ENCODE measurements at regions not wholly inside any gene's neighbourhood (a gene's known extent, or its start where the extent isn't known, plus 50 kb on each side); places are given as distances from the start of the nearest gene placed in this dataset.

GRCh38 chr20:56179051-56179450 lies 69.5 kb upstream of the MC3R start:
- Histone ChIP-seq H3K27me3 (peaks cover 0 to 11% (median 0%) of the 10 kb centered on the region in 9 donors), H3K9me3 (no peaks in the 10 kb centered on the region), H3K36me3 (no peaks in the 10 kb centered on the region), H3K4me1 (no peaks in the 10 kb centered on the region), H3K27ac (no peak overlapping the region), H3K4me3 (no peak overlapping the region)
- DNase-seq = no peak
- ATAC-seq = no peak
- 44 to 64% (median 53%) methylated on average over 4 of the region's 4 CpGs for WGBS, 4 donors
- intact Hi-C loops (cut with DNase I) = loop anchor here in 5 of 10 donors (10.0 kb wide), 1 partner anchor 1494 kb away; no protein-coding TSS in a partner anchor
- no peak for TF ChIP-seq POLR2A (IDR thresholded peaks at IDR 0.05)
- TF ChIP-seq, protein P1, sequence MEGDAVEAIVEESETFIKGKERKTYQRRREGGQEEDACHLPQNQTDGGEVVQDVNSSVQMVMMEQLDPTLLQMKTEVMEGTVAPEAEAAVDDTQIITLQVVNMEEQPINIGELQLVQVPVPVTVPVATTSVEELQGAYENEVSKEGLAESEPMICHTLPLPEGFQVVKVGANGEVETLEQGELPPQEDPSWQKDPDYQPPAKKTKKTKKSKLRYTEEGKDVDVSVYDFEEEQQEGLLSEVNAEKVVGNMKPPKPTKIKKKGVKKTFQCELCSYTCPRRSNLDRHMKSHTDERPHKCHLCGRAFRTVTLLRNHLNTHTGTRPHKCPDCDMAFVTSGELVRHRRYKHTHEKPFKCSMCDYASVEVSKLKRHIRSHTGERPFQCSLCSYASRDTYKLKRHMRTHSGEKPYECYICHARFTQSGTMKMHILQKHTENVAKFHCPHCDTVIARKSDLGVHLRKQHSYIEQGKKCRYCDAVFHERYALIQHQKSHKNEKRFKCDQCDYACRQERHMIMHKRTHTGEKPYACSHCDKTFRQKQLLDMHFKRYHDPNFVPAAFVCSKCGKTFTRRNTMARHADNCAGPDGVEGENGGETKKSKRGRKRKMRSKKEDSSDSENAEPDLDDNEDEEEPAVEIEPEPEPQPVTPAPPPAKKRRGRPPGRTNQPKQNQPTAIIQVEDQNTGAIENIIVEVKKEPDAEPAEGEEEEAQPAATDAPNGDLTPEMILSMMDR (IDR thresholded peaks at IDR 0.05) = no peak

DNA sequence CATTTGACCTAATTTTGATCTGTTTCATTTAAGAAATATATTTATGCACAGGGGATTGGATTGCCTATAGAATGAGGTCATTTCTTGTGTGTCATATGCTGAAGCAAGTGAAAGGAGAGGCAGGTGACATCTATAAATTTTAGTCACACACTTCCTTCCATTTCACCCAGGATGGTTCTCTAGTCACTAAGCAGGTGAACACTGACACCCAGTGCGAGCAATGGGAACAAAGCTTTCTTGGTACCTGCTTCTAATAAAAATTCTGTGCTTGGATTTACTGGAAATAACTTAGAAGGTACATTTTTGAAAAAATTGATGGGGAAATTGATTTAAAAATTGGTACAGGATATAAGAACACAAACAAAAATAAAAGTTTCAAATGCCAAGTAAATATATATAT lies 66.9 kb upstream of the MC3R start:
- TF ChIP-seq, protein P1 (IDR thresholded peaks at IDR 0.05) = peak in 3 of 12 donors; percentile 10 to 29 (median 23)
- TF ChIP-seq POLR2A (IDR thresholded peaks at IDR 0.05) = no peak
- no peaks in the 10 kb centered on the region for H3K36me3 ChIP-seq
- H3K4me3 ChIP-seq = no peak overlapping the region
- no peak overlapping the region for H3K27ac ChIP-seq
- H3K4me1 ChIP-seq = no peaks in the 10 kb centered on the region
- DNase-seq (no peak), ATAC-seq (no peak)
- intact Hi-C loops (cut with DNase I) = loop anchor here in 2 of 10 donors (10.0 kb wide), 2 partner anchors 163 to 1507 kb away; no protein-coding TSS in a partner anchor
- no peaks in the 10 kb centered on the region for H3K9me3 ChIP-seq
- 71 to 90% (median 80%) methylated on average over 1 of the region's 1 CpG for WGBS, 4 donors
- peaks cover 0 to 11% (median 0%) of the 10 kb centered on the region in 9 donors for H3K27me3 ChIP-seq

- 23 to 35% (median 25%) methylated on average over 7 of the region's 7 CpGs for WGBS, 4 donors
- H3K4me3 ChIP-seq = no peak overlapping the region
- H3K4me1 ChIP-seq = no peaks in the 10 kb centered on the region
- no peaks in the 10 kb centered on the region for H3K9me3 ChIP-seq
- ATAC-seq (no peak), DNase-seq (no peak)
- no peaks in the 10 kb centered on the region for H3K27me3 ChIP-seq
- no peak overlapping the region for H3K27ac ChIP-seq
- intact Hi-C loops (cut with DNase I) = loop anchor here in 2 of 10 donors (10.0 kb wide), 2 partner anchors 157 to 1513 kb away; no protein-coding TSS in a partner anchor
- no peaks in the 10 kb centered on the region for H3K36me3 ChIP-seq
- TF ChIP-seq POLR2A (IDR thresholded peaks at IDR 0.05) = no peak
- TF ChIP-seq, protein P1 (IDR thresholded peaks at IDR 0.05) = peak in 7 of 12 donors; percentile 17 to 35 (median 28)
These were observed 60.9 kb upstream of the MC3R start for GRCh38 chr20:56187534-56188165.

GRCh38 chr20:56194042-56194441 lies 54.5 kb upstream of the MC3R start:
- ATAC-seq (no peak), DNase-seq (no peak)
- intact Hi-C loops (cut with DNase I) = no loop called here
- Histone ChIP-seq H3K9me3 (peaks cover 0 to 2% (median 0%) of the 10 kb centered on the region in 12 donors), H3K27ac (no peak overlapping the region), H3K27me3 (no peaks in the 10 kb centered on the region), H3K36me3 (no peaks in the 10 kb centered on the region), H3K4me1 (no peaks in the 10 kb centered on the region), H3K4me3 (no peak overlapping the region)
- TF ChIP-seq POLR2A (IDR thresholded peaks at IDR 0.05) = no peak
- TF ChIP-seq, protein P1 (IDR thresholded peaks at IDR 0.05) = no peak
- 44 to 54% (median 46%) methylated on average over 5 of the region's 5 CpGs for WGBS, 4 donors
